Activated CD4-positive, alpha-beta memory T cell treated with anti-CD3 and anti-CD28 coated beads, Interleukin-2, amount 10 ng/mL, durations not matched to agents 7 days and 5 days (primary cell): ENCODE measurements at regions not wholly inside any gene's neighbourhood (a gene's known extent, or its start where the extent isn't known, plus 50 kb on each side); places are given as distances from the start of the nearest gene placed in this dataset.
"Not testable (repeated sequence)": the region's sequence is repeated elsewhere in the genome, so short reads cannot be mapped to it uniquely, and the experiment has no call there.

Experiments
- CTCF ChIA-PET: fragments of 350-600 bp; sonication (Branson Sonifier 250); formaldehyde crosslinking; loops from one replicate; lab custom pipeline; 2021; ENCODE audit warnings: antibody characterized with exemption, inconsistent platforms; lab: Charles Lee
- POLR2A ChIA-PET: fragments of 350-600 bp; sonication (Branson Sonifier 250); formaldehyde crosslinking; loops from one replicate; lab custom pipeline; 2021; ENCODE audit warnings: antibody characterized with exemption; lab: Charles Lee
- DNase-seq: peaks from one replicate; pipeline ENCODE4 v3.0.0-alpha.2; 2020
- H3K27ac Mint-ChIP-seq: one replicate; pipeline ENCODE4 v1.8.0; 2021; ENCODE audit warnings: mild to moderate bottlenecking, mixed read lengths
- H3K27me3 Mint-ChIP-seq: one replicate; pipeline ENCODE4 v1.8.0; 2021; ENCODE audit warnings: mixed read lengths
- H3K36me3 Mint-ChIP-seq: one replicate; pipeline ENCODE4 v1.8.0; 2021; ENCODE audit warnings: low read depth, mixed read lengths
- H3K4me1 Mint-ChIP-seq: one replicate; pipeline ENCODE4 v1.8.0; 2021; ENCODE audit warnings: mixed read lengths
- H3K4me3 Mint-ChIP-seq: one replicate; pipeline ENCODE4 v1.8.0; 2021; ENCODE audit warnings: mild to moderate bottlenecking, mixed read lengths
- H3K9me3 Mint-ChIP-seq: one replicate; pipeline ENCODE4 v1.8.0; 2021; ENCODE audit warnings: mixed read lengths

GRCh38 chr6:19193624-19194023 lies 643.5 kb upstream of the ID4 start:
- no peak overlapping the region for H3K4me3 Mint-ChIP-seq
- no peak overlapping the region for H3K27ac Mint-ChIP-seq
- H3K4me1 Mint-ChIP-seq = no peaks in the 10 kb centered on the region
- H3K9me3 Mint-ChIP-seq = peaks cover 17% of the 10 kb centered on the region
- CTCF ChIA-PET = no interaction called here
- no peaks in the 10 kb centered on the region for H3K36me3 Mint-ChIP-seq
- DNase-seq = no peak
- POLR2A ChIA-PET = no interaction called here
- H3K27me3 Mint-ChIP-seq = no peaks in the 10 kb centered on the region

- Mint-ChIP-seq H3K36me3 (no peaks in the 10 kb centered on the region), H3K27ac (no peak overlapping the region), H3K4me1 (no peaks in the 10 kb centered on the region), H3K9me3 (peaks cover 5% of the 10 kb centered on the region), H3K27me3 (no peaks in the 10 kb centered on the region), H3K4me3 (no peak overlapping the region)
- ChIA-PET POLR2A (no interaction called here), CTCF (no interaction called here)
- DNase-seq = no peak
Observed at GRCh38 chr6:19204445-19204844, 632.7 kb upstream of the ID4 start.

- no peak overlapping the region for H3K4me3 Mint-ChIP-seq
- DNase-seq = no peak
- ChIA-PET POLR2A (no interaction called here), CTCF (no interaction called here)
- H3K4me1 Mint-ChIP-seq = no peaks in the 10 kb centered on the region
- H3K36me3 Mint-ChIP-seq = no peaks in the 10 kb centered on the region
- H3K27ac Mint-ChIP-seq = no peak overlapping the region
- no peaks in the 10 kb centered on the region for H3K27me3 Mint-ChIP-seq
- peaks cover 5% of the 10 kb centered on the region for H3K9me3 Mint-ChIP-seq
Observed at GRCh38 chr6:19205076-19205475, 632.1 kb upstream of the ID4 start.

GRCh38 chr6:19209202-19209601 lies 628.0 kb upstream of the ID4 start:
- ChIA-PET CTCF (no interaction called here), POLR2A (no interaction called here)
- Mint-ChIP-seq H3K4me3 (no peak overlapping the region), H3K27ac (no peak overlapping the region), H3K36me3 (no peaks in the 10 kb centered on the region), H3K27me3 (no peaks in the 10 kb centered on the region), H3K4me1 (no peaks in the 10 kb centered on the region), H3K9me3 (peaks cover 3% of the 10 kb centered on the region)
- DNase-seq = no peak

GRCh38 chr6:19210849-19211590 lies 626.1 kb upstream of the ID4 start:
- no peak overlapping the region for H3K27ac Mint-ChIP-seq
- peaks cover 3% of the 10 kb centered on the region for H3K9me3 Mint-ChIP-seq
- peak; percentile 17 for DNase-seq
- no peaks in the 10 kb centered on the region for H3K4me1 Mint-ChIP-seq
- no peaks in the 10 kb centered on the region for H3K27me3 Mint-ChIP-seq
- ChIA-PET POLR2A (no interaction called here), CTCF (interaction anchor here (0.5 kb wide), 1 partner anchor 38 kb away, joined by 3 read pairs; no protein-coding TSS in a partner anchor)
- H3K4me3 Mint-ChIP-seq = no peak overlapping the region
- no peaks in the 10 kb centered on the region for H3K36me3 Mint-ChIP-seq

- DNase-seq = no peak
- no peaks in the 10 kb centered on the region for H3K36me3 Mint-ChIP-seq
- no peaks in the 10 kb centered on the region for H3K27me3 Mint-ChIP-seq
- H3K9me3 Mint-ChIP-seq = peaks cover 3% of the 10 kb centered on the region
- no peak overlapping the region for H3K4me3 Mint-ChIP-seq
- no peaks in the 10 kb centered on the region for H3K4me1 Mint-ChIP-seq
- ChIA-PET POLR2A (no interaction called here), CTCF (no interaction called here)
- no peak overlapping the region for H3K27ac Mint-ChIP-seq
Observed at GRCh38 chr6:19214231-19214630, 622.9 kb upstream of the ID4 start.

GRCh38 chr6:19219931-19220330 lies 617.2 kb upstream of the ID4 start:
- no peak for DNase-seq
- H3K27me3 Mint-ChIP-seq = no peaks in the 10 kb centered on the region
- ChIA-PET POLR2A (no interaction called here), CTCF (no interaction called here)
- no peak overlapping the region for H3K4me3 Mint-ChIP-seq
- no peaks in the 10 kb centered on the region for H3K4me1 Mint-ChIP-seq
- H3K36me3 Mint-ChIP-seq = no peaks in the 10 kb centered on the region
- H3K9me3 Mint-ChIP-seq = peaks cover 2% of the 10 kb centered on the region
- no peak overlapping the region for H3K27ac Mint-ChIP-seq

GRCh38 chr6:19231878-19232561 lies 605.1 kb upstream of the ID4 start:
- H3K4me1 Mint-ChIP-seq = no peaks in the 10 kb centered on the region
- peaks cover 2% of the 10 kb centered on the region for H3K9me3 Mint-ChIP-seq
- H3K27ac Mint-ChIP-seq = no peak overlapping the region
- DNase-seq = no peak
- POLR2A ChIA-PET = no interaction called here
- H3K27me3 Mint-ChIP-seq = no peaks in the 10 kb centered on the region
- CTCF ChIA-PET = no interaction called here
- no peaks in the 10 kb centered on the region for H3K36me3 Mint-ChIP-seq
- H3K4me3 Mint-ChIP-seq = no peak overlapping the region

GRCh38 chr6:19245656-19246055 lies 591.5 kb upstream of the ID4 start:
- Mint-ChIP-seq H3K27ac (no peak overlapping the region), H3K27me3 (no peaks in the 10 kb centered on the region), H3K4me1 (no peaks in the 10 kb centered on the region), H3K4me3 (no peak overlapping the region), H3K36me3 (no peaks in the 10 kb centered on the region), H3K9me3 (peaks cover 15% of the 10 kb centered on the region)
- no peak for DNase-seq
- ChIA-PET POLR2A (no interaction called here), CTCF (no interaction called here)

- H3K4me1 Mint-ChIP-seq, CTCF ChIA-PET, H3K9me3 Mint-ChIP-seq, H3K27me3 Mint-ChIP-seq, H3K36me3 Mint-ChIP-seq, H3K27ac Mint-ChIP-seq, DNase-seq, POLR2A ChIA-PET, H3K4me3 Mint-ChIP-seq: not testable (repeated sequence)
Observed at GRCh38 chr6:19247181-19247580, 590.0 kb upstream of the ID4 start.

GRCh38 chr6:19256123-19256522 lies 581.0 kb upstream of the ID4 start:
- POLR2A ChIA-PET = not testable (repeated sequence)

GRCh38 chr6:19261642-19262041 lies 575.5 kb upstream of the ID4 start:
- Mint-ChIP-seq H3K27me3 (no peaks in the 10 kb centered on the region), H3K36me3 (no peaks in the 10 kb centered on the region), H3K9me3 (no peaks in the 10 kb centered on the region), H3K4me1 (no peaks in the 10 kb centered on the region), H3K4me3 (no peak overlapping the region), H3K27ac (no peak overlapping the region)
- POLR2A ChIA-PET = no interaction called here
- CTCF ChIA-PET = no interaction called here
- DNase-seq = no peak

More at GRCh38 chr6:19256123-19256522, 581.0 kb upstream of the ID4 start:
- H3K27ac Mint-ChIP-seq, H3K36me3 Mint-ChIP-seq, H3K27me3 Mint-ChIP-seq, H3K4me3 Mint-ChIP-seq, H3K9me3 Mint-ChIP-seq, H3K4me1 Mint-ChIP-seq, DNase-seq, CTCF ChIA-PET: not testable (repeated sequence)

- no peaks in the 10 kb centered on the region for H3K4me1 Mint-ChIP-seq
- DNase-seq = no peak
- ChIA-PET POLR2A (no interaction called here), CTCF (no interaction called here)
- H3K9me3 Mint-ChIP-seq = peaks cover 5% of the 10 kb centered on the region
- H3K27me3 Mint-ChIP-seq = no peaks in the 10 kb centered on the region
- no peaks in the 10 kb centered on the region for H3K36me3 Mint-ChIP-seq
- H3K4me3 Mint-ChIP-seq = no peak overlapping the region
- H3K27ac Mint-ChIP-seq = no peak overlapping the region
Observed at GRCh38 chr6:19268117-19268516, 569.1 kb upstream of the ID4 start.

GRCh38 chr6:19268718-19269117 lies 568.5 kb upstream of the ID4 start:
- CTCF ChIA-PET = no interaction called here
- no peak overlapping the region for H3K27ac Mint-ChIP-seq
- no peaks in the 10 kb centered on the region for H3K4me1 Mint-ChIP-seq
- POLR2A ChIA-PET = no interaction called here
- H3K27me3 Mint-ChIP-seq = no peaks in the 10 kb centered on the region
- H3K9me3 Mint-ChIP-seq = peaks cover 5% of the 10 kb centered on the region
- no peaks in the 10 kb centered on the region for H3K36me3 Mint-ChIP-seq
- no peak for DNase-seq
- no peak overlapping the region for H3K4me3 Mint-ChIP-seq
